Umbilical cord (tissue), 1 donor: ENCODE measurements at regions not wholly inside any gene's neighbourhood (a gene's known extent, or its start where the extent isn't known, plus 50 kb on each side); places are given as distances from the start of the nearest gene placed in this dataset.

Experiments used
- DNase-seq: peaks from one replicate; pipeline ENCODE4 v3.0.0-alpha.2; 2015; ENCODE audit warnings: low spot score

DNA sequence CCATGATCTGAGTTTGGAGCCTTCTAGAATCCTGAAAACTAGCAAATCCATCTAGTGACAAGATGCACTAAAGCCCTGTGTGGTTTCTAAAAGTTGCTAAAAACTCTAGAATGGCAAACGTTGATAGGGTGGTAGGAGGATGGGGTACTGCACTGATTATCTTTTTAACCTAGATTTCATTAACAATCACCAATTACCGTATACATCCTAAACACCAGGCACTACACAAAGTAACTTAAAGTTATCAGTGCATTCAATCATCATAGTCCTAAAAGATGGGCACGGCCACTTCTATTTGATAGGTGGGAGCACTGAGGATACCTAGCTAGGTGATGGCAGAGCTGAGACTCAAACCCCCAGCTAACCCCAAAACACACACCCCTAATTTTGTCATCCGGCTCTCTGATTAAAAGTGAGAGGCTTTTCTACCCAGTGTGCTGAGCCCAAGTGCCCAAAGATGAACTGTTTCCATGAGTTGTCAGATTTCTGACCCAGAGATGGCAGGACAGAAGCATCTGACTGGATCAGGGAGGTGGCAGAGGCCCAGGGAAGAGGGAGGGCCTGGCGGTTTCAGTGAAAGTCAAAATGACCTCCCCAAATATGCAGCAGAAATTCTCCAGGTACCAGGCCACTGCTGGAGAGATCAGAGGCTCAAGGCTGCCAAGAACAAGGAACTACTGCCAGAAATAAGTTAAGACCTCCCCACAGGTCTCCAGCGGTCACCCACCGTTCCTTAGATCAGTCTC is 396.8 kb downstream of the SOX9 start:
- DNase-seq = no peak

DNA sequence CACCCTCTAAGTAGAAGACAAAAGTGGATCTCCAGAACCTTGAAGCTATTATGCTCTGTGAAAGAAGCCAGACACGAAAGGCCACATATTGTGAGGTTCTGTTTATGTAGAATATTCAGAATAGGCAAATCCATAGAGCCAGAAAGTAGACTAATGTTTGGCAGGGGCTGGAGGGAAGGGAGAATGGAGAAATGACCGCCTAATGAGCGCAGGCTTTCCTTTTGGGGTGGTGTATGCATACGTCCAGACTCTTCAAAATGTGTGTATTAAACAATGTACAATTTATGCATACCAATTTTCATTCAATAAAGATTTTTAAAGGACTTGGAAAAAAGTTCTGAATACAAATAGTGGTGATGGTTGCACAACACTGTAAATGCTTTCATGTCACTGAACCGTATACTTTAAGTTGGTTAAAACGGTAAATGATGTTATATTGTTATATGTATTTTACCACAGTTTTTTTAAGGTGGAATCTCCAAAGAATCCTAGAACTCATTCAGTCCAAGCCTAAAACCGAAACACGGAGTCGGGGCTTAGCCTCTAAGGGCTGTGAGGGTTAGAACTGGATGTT is 397.4 kb downstream of the SOX9 start:
- no peak for DNase-seq

DNA sequence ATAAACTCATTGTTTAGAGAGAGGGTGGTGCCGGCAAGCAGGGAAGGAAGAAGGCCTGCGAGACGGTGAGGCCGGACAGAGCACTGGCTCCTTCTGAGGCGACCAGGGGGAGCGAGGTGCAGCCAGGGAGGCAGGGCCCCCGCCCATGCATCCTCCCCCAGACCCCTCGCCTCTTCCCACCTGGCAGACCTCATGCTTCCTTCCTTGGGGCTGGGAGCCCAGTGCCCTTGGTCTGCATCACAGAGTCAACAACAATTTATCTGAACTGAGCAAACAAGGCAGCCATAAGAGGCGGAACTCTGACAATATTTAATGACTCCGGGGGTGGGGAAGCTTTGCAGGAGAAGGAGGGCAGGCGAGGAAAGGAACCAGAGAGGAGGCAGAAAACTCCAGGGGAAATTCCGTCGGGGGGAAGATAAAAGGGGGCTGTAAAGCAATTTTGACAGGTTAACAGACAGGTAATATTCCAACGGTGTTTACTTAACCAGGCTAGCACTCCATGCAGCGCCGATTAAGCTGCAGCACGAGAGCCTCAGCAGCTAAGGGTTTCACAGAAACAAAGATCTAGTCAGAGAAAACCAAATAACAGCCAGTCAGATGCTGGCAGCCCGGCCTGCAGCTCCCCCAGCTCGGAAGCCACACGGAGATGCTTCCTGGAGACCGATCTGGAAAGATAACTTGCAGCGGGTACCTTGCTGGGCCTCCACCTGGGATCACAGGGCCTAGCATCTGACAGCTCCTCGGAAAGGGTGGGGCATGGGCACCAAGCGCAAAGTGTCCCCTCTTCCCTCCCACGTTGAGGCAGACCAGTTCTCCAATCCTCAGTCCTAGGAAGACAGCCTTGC is 398.2 kb downstream of the SOX9 start:
- no peak for DNase-seq

DNA sequence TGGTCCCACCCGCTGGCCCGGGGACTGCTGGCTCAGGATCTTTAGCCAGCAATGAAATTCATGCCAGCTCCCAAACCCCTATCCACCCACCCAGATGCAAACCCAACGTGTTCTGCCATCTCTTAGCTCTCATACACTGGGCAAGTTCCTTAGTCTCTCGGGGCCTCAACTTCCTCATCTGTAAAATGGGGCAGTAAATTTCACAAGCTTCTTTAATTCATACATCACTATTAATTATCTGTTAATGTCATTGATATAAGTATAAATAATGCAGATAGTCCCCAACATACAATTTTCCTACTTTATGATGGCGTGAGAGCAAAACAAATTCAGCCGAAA is 398.7 kb downstream of the SOX9 start:
- no peak for DNase-seq

DNA sequence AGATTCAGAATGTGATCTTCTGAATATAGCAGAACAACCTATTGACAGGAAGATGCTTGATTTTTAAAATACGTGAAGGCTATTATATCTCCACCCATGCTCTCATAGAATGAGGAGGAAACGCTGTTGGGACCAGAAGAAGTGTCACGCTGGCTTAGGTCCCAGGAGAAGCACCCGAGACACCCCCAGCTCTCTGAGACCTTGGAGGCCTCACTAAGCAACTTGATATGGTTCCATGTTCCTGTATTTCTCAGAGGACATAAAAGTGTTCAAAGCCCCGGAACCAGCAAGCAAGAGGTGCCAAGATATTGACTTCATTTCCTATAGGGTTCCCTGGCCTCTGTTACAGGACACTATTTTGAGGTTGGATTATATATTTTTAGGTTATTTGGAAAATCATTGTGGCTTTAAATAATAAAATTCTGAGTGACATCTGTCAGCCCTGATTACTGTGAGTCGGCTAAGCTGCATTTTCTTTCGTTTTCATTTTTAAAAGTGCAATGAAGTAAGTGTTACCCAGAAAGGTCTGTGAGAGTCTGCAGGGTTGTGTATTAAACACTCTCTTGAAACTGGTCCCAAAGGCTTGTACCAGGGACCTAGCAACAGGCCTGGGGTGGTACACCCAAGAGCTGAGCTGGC is 400.0 kb downstream of the SOX9 start:
- DNase-seq = no peak

DNA sequence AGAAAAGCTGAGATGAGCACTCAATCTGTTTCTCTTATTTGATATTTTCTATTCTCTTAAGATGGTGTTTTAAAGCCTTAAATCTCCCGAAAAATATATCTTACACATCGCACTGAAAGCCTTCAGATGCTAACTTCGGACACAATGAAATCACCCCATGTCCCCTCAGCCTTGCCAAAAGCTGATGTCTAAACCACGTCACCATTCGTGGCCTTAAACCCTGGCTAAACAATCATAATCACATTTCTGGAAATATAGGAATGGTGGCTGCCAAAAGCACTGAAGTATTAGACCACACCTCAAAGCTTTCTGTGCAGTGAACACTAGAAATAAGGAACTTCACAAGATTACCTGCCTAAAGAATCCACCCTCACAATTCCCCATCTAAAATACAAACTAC is 402.7 kb downstream of the SOX9 start:
- DNase-seq = no peak

DNA sequence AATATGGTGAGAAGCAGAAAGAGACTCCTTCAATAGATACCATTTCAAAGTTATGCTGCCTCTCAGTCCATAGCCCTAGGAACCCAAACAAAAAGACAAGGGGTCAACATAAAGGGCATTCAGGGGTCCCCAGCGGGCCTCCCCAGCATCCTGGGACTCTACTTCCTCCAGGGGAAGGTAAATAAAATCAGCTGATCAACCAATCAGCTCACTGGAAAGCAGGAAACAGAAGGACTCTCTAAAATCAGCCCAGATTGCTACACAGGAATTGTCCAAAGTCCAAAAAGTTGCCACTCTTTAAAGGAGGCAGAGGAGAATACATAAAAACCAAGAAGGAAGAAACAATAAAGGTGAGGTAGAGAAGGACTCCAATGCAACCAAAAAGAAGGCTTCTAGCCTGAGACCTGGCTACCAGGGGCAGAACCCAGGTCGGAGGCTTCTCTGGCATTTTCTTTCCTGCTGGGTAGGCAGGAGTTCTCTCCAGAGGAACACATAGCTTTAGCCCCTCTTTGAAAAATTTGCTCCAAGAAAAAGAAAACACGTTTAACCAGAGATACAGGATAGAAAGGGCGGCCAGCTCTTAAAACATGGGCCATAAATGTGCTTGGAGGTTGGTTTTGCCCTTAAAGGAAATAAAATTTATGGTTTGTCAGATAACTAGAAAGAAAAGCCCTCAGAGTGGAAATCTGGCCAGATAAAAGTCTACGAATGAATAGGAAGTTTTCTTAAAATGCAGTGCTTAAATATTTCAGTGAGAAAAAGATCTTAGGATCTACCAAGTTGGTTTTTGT is 404.6 kb downstream of the SOX9 start:
- peak; percentile 94 for DNase-seq

DNA sequence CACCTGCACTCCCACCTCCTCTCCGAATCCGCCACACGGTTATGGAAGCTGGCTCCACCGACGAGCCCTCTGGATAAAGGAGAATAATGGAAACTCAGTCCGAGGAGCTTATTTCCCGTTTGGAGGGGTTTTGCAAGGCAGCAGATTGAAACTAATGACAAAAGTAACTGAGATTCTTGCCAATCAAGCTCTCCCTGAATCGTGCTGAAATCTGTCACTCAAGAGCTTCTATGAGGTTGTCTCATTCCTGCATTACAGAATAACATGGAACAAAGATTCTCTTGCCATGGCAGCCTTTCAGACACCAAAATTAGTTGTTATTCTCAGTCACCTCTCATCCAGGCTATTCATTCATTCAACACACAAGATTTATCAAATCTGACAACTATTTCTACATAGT is 405.9 kb downstream of the SOX9 start:
- DNase-seq = no peak

DNA sequence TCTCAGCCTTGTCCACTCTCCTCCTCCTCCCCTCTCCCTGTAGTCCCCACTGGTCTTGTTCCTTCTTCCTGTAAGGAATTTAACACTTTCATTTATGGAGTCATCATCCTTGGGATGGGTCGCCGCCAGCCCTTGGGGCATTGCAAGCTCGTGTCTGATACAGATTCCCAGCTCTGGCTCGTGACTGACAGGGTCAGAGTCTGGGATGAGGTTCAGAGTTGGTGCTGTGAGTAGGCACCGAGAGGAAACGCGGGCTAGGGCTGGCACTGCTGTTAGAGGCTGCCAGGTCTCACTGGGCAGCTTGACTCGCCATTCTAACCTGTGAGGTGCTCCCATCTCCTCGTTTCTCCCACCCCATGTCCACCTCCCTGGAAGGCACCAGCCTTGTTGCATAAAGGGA is 407.0 kb downstream of the SOX9 start:
- no peak for DNase-seq

DNA sequence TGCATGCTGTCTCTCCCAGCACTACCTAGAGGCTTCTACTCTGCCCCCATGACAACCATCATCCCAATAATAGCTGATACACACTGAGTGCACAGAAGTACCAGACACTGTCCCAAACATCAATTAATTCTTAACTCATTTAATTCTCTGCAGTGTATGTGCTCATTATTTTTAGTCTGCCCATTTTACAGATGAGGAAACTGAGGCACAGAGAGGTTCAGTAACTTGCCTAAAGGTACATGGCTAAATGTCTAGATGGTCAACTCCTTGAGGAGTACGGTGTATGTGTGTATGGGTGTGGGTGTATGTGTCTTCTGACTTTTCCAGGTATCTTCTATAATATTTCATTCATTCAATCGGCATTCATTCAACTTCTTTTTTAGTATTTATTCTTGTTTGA is 407.9 kb downstream of the SOX9 start:
- no peak for DNase-seq

DNA sequence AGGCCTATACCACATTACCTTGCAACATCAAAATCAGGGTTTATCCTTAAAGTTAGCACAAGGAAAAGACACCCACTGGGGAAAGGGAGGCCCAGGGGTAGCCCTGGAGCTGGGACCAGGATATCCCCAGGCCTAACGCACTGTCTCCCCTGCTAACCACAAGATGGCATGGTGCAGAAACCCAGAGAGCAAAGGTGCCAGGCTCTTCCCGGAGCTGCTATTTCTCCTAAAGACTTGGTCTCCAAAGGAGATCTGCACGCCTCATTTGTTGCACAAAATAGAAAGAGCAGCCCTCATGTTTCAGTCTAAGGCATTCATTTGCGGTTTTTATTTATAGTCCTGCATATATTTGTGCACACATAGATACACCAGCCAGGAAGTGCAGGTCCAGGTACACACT is 408.6 kb downstream of the SOX9 start:
- DNase-seq = no peak

DNA sequence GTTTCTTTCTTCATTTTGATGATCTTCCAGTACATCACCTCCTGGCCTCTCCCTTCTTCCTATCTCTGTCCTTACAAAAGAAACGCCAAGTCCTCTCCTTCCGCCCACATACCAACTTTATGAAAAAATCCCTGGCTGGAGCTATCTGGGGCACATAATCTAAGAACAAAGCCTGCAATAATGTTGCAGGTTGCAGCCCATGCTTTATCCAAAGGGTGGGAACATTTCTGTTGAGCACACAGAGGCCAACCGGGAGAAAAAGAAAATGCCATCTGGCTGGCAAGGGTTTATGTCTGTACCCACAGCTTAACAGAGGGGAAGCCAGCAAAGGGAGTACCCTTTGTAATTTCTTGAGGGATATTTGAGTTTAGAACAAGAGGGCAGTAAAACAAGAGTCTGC is 409.6 kb downstream of the SOX9 start:
- no peak for DNase-seq

DNA sequence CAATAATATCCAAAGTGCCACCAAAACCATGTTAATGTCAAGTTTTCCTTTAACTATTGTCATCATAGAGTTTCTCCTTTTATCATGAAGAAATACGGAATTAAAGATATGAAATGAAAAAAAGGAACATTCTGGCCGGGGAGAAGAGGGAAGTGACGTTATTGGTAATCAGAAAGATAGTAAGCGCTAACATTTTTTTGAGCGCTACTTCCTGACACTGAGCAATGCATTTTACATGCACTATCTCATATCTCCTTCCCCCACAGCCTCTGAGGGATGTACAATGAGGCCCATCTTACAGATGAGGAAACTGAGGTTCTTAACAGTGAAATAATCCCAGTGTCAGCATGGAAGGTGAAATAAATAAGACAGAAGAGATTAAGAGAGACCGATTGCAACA is 410.9 kb downstream of the SOX9 start:
- DNase-seq = no peak

DNA sequence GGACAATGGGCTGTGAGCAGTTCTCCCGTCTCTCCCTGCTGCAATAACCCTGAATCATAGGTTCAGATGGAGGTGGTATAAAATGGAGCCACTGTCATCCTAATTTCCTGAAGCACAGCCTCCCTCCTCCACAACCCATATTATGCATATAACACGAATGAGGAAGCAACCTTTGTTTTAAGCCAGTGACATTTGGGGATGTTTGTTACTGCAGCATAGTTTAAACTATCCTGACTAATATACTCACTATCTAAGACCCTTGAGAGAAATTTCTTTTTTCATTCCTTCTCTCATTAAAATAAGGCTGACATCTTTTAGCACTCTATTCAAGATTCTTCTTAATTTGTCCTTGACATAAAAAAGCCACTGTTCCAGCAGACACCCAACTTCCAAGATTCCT is 413.4 kb downstream of the SOX9 start:
- DNase-seq = no peak

DNA sequence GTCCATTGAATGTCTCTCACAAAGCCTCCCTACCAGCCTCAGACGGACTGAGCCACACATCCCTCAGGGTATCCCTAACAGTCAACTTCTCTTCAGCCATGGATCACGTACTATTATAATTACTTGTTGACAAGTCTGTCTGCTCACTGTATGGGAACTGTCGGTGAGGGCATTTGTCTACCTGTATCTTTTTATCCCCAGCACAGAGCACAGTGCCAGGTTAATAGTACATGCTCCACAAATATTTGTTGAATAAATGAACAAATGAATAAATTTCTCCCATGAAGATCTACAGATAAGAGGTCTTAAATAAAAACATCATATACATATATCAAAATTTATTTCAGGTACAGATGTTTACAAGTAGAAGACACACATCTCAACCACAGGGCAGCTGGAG is 414.0 kb downstream of the SOX9 start:
- DNase-seq = no peak

DNA sequence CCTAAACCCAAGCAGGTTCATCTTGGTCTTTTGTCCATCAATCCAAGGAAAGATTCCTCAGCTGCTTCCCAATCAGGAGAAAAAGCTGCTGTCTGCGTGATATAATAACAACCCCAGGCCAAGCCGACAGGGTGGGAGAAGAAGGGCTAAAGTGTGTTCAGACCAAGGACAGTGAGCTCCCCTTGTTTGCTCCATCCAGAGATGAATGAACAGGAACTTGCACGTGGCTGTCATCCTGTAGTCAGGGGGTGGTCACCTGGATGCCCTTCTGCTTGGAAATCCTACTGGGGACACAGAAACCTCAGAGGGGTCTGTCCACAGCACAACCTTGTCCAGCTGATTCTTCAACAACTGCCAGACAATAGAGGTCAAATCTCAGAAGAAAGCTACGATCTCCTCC is 414.5 kb downstream of the SOX9 start:
- no peak for DNase-seq

DNA sequence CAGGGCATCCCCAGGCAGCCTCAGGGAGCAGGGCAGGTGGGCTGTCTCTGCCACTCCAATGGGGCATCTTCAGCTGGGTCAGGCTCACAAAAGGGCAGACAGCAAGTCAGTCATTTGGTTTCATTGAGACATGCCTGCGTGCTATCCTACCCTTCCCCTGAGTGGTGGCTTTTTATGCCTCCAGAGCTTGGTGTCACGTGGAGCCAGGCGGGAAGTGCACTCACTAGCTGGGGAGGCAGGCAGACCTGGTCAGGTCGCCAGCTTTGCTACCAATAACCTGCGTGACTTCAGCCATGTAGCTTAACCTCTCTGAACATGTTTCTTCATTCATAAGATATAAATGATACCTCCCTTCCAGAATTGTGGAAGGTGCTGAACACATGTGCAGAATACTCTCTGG is 415.0 kb downstream of the SOX9 start:
- DNase-seq = no peak

DNA sequence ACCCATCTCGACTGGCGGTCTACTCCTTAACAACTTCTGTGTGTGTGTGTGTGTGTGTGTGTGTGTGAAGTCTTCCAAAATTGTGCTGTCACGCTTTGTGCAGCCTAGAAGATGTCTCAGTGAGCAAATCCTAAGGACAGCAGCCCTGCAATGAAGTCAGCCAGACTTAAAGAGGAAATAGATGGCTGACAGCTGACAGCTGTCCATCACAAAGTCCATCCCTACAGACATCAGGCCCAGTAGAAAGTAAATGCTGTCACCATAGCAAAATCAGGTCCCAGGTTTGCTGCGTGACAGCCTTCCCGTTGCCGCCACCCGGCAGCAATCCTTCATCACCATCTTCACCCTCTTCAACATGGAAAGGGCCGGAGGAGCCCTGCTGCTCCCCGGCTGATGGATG is 416.0 kb downstream of the SOX9 start:
- DNase-seq = no peak

DNA sequence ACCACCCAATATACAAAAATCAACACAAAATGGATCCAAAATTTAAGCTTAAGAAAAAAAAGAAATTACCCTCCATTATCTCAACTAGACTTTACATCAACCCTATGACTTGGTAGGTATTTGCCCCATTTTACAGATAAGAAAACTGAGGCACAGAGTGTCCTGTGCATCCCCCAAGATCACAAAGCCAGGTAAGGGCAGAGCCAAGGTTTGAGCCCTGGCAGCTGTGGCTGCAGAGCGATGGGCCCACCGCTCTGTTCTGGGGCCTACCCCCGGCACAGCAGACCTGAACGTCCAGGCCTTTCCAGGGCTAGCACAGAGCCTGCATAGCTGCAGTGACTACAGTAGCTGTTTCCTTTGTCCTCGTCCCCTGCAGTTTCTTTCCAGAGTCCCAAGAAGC is 417.6 kb downstream of the SOX9 start:
- DNase-seq = no peak

DNA sequence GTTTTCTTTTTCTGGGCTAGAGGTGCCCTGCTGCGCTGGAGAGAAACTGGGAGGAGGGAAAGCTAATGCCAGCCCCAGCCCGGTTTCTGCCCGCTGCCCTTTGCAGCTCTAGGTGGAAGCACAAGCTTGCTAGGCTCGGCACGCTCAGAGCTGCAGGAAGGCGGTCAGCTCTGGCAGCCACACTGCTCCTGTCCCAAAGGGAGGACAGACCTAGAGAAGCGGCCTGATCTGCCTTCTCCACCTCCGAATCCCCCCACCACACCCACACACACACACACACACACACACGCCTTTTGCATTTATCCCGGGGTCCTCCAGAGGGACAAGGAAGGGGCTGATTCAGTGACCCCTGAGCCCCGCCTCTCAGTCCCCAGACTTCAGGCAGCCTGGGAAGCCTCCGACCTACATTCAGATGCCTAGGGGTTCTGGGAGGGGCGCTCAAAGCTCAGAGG is 418.1 kb downstream of the SOX9 start:
- DNase-seq = no peak

DNA sequence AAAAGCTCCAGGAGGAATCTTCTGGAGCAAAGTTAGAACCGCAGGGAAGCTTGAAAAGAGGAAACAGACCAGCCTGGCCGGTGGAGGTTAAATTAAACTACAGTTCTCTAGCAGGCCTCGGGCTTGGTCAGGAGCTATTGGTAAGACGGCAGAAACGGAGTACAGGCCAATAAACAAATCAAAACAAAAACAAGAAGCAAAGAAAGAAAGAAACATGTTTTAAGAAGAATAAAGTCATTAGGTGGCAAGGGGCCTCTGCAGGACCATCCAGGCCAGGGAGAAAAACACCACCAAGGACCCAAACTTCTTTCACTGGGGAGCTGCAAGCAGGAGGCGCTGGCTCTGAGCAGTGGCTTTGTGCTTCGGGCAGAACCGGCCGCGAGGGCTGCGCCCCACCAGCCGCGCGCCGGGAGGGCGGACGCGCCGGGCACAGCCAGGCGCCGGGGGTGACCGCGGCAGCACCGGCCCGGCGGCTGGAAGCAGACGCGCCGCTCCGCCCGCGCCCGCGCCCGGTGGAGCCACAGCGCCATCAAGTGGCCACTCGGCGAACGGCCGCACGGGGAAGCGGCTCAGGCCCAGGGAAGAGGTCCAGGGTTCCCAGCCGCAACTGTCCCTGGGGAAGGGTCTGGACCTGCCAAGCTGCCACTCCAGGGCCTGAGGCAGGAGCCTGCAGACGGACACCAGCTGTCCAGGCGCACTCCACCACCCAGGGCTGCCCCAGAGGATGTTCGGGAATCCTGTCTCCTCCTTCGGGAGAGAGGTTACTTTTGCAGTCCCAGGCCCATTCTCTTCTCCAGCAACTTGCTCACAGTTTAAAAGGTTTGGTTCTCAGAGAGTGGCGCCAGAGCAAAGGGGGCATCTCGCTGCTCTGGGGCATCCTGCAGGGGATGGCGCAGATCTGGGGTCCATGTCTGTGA is 419.4 kb downstream of the SOX9 start:
- DNase-seq = peak; percentile 66
